ENCODE measurements at regions not wholly inside any gene's neighbourhood (a gene's known extent, or its start where the extent isn't known, plus 50 kb on each side); places are given as distances from the start of the nearest gene placed in this dataset.
"Not testable (repeated sequence)": the region's sequence is repeated elsewhere in the genome, so short reads cannot be mapped to it uniquely, and the experiment has no call there.

- DNase-seq (ENCODE audit: low read depth in 2 of 2), result no peak
Observed at GRCh38 chr13:50274181-50274580, 258.9 kb downstream of the KCNRG start.

- no peak for DNase-seq (ENCODE audit: low read depth in 2 of 2)
Observed at GRCh38 chr13:50275392-50276063, 260.3 kb downstream of the KCNRG start.

- DNase-seq (ENCODE audit: low read depth in 2 of 2), result no peak
Observed at GRCh38 chr13:50276550-50276949, 261.3 kb downstream of the KCNRG start.

GRCh38 chr13:50277127-50277526 lies 261.9 kb downstream of the KCNRG start:
- DNase-seq (ENCODE audit: low read depth in 2 of 2), result no peak

- no peak for DNase-seq (ENCODE audit: low read depth in 2 of 2)
Observed at GRCh38 chr13:50277906-50278305, 262.7 kb downstream of the KCNRG start.

- DNase-seq (ENCODE audit: low read depth in 2 of 2), result no peak
Observed at GRCh38 chr13:50280441-50280937, 265.2 kb downstream of the KCNRG start.

- DNase-seq (ENCODE audit: low read depth in 2 of 2), result no peak
Observed at GRCh38 chr13:50282016-50282415, 266.8 kb downstream of the KCNRG start.

- DNase-seq (ENCODE audit: low read depth in 2 of 2), result no peak
Observed at GRCh38 chr13:50283017-50283416, 267.8 kb downstream of the KCNRG start.

- no peak for DNase-seq (ENCODE audit: low read depth in 2 of 2)
Observed at GRCh38 chr13:50284540-50284939, 269.3 kb downstream of the KCNRG start.

GRCh38 chr13:50285283-50285682 lies 270.0 kb downstream of the KCNRG start:
- DNase-seq (ENCODE audit: low read depth in 2 of 2), result no peak

- DNase-seq (ENCODE audit: low read depth in 2 of 2), result no peak
Observed at GRCh38 chr13:50286324-50286723, 271.1 kb downstream of the KCNRG start.

- DNase-seq (ENCODE audit: low read depth in 2 of 2), result no peak
Observed at GRCh38 chr13:50290186-50290585, 274.9 kb downstream of the KCNRG start.

GRCh38 chr13:50291611-50292010 lies 276.4 kb downstream of the KCNRG start:
- no peak for DNase-seq (ENCODE audit: low read depth in 2 of 2)

- no peak for DNase-seq (ENCODE audit: low read depth in 2 of 2)
Observed at GRCh38 chr13:50292081-50292480, 276.8 kb downstream of the KCNRG start.

GRCh38 chr13:50294425-50294824 lies 279.2 kb downstream of the KCNRG start:
- not testable (repeated sequence) for DNase-seq (ENCODE audit: low read depth in 2 of 2)

- no peak for DNase-seq (ENCODE audit: low read depth in 2 of 2)
Observed at GRCh38 chr13:50299546-50300249, 284.5 kb downstream of the KCNRG start.

- DNase-seq (ENCODE audit: low read depth in 2 of 2), result no peak
Observed at GRCh38 chr13:50303963-50304721, 288.9 kb downstream of the KCNRG start.

- DNase-seq (ENCODE audit: low read depth in 2 of 2), result no peak
Observed at GRCh38 chr13:50306156-50306555, 290.9 kb downstream of the KCNRG start.

- no peak for DNase-seq (ENCODE audit: low read depth in 2 of 2)
Observed at GRCh38 chr13:50309318-50309717, 294.1 kb downstream of the KCNRG start.

GRCh38 chr13:50309882-50310594 lies 294.8 kb downstream of the KCNRG start:
- no peak for DNase-seq (ENCODE audit: low read depth in 2 of 2)

GRCh38 chr13:50310734-50311133 lies 295.5 kb downstream of the KCNRG start:
- DNase-seq (ENCODE audit: low read depth in 2 of 2), result no peak

GRCh38 chr13:50318887-50319286 lies 303.6 kb downstream of the KCNRG start:
- no peak for DNase-seq (ENCODE audit: low read depth in 2 of 2)
